Spinal cord (tissue), 9 donors: ENCODE measurements at regions not wholly inside any gene's neighbourhood (a gene's known extent, or its start where the extent isn't known, plus 50 kb on each side); places are given as distances from the start of the nearest gene placed in this dataset.
A peak's percentile ranks its signal among the peaks of the same experiment; 100 is the strongest.

Experiments
- DNase-seq, 6 donors: peaks; one replicate each; pipeline versions ENCODE4 v3.0.0 to v3.0.0-alpha.2; 2013 to 2015; ENCODE audit warnings: low spot score in 6 of 6, low read depth in 4 of 6
- H3K27ac ChIP-seq: one replicate; pipeline ENCODE4 v1.5.1; 2013; ENCODE audit warnings: low read depth, low read length, control low read depth
- H3K27me3 ChIP-seq: one replicate; pipeline ENCODE4 v1.6.1; 2013; ENCODE audit warnings: low read length; ENCODE audit not compliant: control insufficient read depth, insufficient read depth
- H3K36me3 ChIP-seq: one replicate; pipeline ENCODE4 v1.6.1; 2013; ENCODE audit warnings: low read length; ENCODE audit not compliant: control insufficient read depth, insufficient read depth
- H3K4me1 ChIP-seq: one replicate; pipeline ENCODE4 v1.6.1; 2013; ENCODE audit warnings: low read length; ENCODE audit not compliant: control insufficient read depth, insufficient read depth
- H3K4me3 ChIP-seq: one replicate; pipeline ENCODE4 v1.5.1; 2013; ENCODE audit warnings: low read depth, low read length, control low read depth
- H3K9me3 ChIP-seq: one replicate; pipeline ENCODE4 v1.6.1; 2013; ENCODE audit warnings: low read length; ENCODE audit not compliant: control insufficient read depth, insufficient read depth
- WGBS: methylation state at CpG from one replicate; pipeline ENCODE4 v1.1.5; 2013; ENCODE audit warnings: missing lambda C conversion rate; ENCODE audit not compliant: insufficient coverage; 5-methylcytosine and 5-hydroxymethylcytosine counted together
- donor health status: healthy.

GRCh38 chr7:118511146-118511545, 286.6 kb downstream of the ANKRD7 start:
- Histone ChIP-seq H3K27ac (no peak overlapping the region), H3K4me1 (no peaks in the 10 kb centered on the region), H3K9me3 (no peaks in the 10 kb centered on the region), H3K27me3 (no peaks in the 10 kb centered on the region), H3K4me3 (no peak overlapping the region), H3K36me3 (no peaks in the 10 kb centered on the region)
- no peak for DNase-seq
- WGBS: no CpG with 5 or more reads among the region's 2 CpGs

GRCh38 chr7:118517275-118517674, 292.8 kb downstream of the ANKRD7 start:
- DNase-seq: no peak
- Histone ChIP-seq H3K27me3 (no peaks in the 10 kb centered on the region), H3K27ac (no peak overlapping the region), H3K4me1 (no peaks in the 10 kb centered on the region), H3K36me3 (no peaks in the 10 kb centered on the region), H3K4me3 (no peak overlapping the region), H3K9me3 (no peaks in the 10 kb centered on the region)
- WGBS: 80% methylated on average over 1 of the region's 1 CpG

GRCh38 chr7:118525020-118525419, 300.5 kb downstream of the ANKRD7 start:
- no peak for DNase-seq
- H3K36me3 ChIP-seq: no peaks in the 10 kb centered on the region
- no peak overlapping the region for H3K4me3 ChIP-seq
- no peaks in the 10 kb centered on the region for H3K9me3 ChIP-seq
- no peak overlapping the region for H3K27ac ChIP-seq
- no peaks in the 10 kb centered on the region for H3K4me1 ChIP-seq
- H3K27me3 ChIP-seq: no peaks in the 10 kb centered on the region

DNA sequence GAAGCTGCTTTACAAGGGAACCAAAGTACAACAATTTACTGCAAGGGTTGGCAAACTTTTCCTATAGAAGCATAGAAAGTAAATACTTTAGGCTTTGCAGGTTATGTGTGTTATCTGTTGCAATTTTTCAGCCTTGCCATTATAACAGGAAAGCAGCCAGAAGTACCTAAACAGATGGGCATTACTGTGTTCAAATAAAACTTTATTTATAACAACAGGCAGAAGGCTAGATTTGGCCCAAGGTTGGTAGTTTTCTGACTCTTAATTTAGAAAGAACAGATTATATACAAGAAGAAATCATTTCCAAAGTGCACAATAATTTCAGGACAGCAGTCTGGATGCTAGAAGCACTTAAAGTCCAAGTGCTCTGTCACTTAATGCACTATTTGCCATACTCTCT, 307.1 kb downstream of the ANKRD7 start:
- DNase-seq: no peak
- H3K4me3 ChIP-seq: no peak overlapping the region
- H3K27ac ChIP-seq: no peak overlapping the region
- H3K9me3 ChIP-seq: no peaks in the 10 kb centered on the region
- H3K4me1 ChIP-seq: no peaks in the 10 kb centered on the region
- H3K27me3 ChIP-seq: no peaks in the 10 kb centered on the region
- H3K36me3 ChIP-seq: no peaks in the 10 kb centered on the region

GRCh38 chr7:118559207-118559606, 334.7 kb downstream of the ANKRD7 start:
- no peaks in the 10 kb centered on the region for H3K27me3 ChIP-seq
- no peak for DNase-seq
- H3K36me3 ChIP-seq: no peaks in the 10 kb centered on the region
- H3K4me3 ChIP-seq: no peak overlapping the region
- no peaks in the 10 kb centered on the region for H3K9me3 ChIP-seq
- no CpG with 5 or more reads among the region's 1 CpG for WGBS
- no peak overlapping the region for H3K27ac ChIP-seq
- H3K4me1 ChIP-seq: no peaks in the 10 kb centered on the region

DNA sequence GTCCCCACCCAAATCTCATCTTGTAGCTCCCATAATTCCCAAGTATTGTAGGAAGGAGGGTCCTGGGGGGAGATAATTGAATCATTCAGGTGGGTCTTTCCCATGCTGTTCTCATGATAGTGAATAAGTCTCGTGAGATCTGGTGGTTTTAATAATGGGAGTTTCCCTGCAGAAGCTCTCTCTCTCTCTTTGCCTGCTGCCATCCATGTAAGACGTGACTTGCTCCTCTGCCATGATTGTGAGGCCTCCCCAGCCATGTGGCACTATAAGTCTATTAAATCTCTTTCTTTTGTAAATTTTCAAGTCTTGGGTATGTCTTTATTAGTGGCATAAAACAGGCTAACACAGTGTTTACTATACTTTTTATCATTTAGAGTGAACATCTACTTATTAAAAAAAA, 338.8 kb downstream of the ANKRD7 start:
- no peak for DNase-seq
- no peak overlapping the region for H3K4me3 ChIP-seq
- no peaks in the 10 kb centered on the region for H3K9me3 ChIP-seq
- no peaks in the 10 kb centered on the region for H3K36me3 ChIP-seq
- no peak overlapping the region for H3K27ac ChIP-seq
- H3K27me3 ChIP-seq: no peaks in the 10 kb centered on the region
- H3K4me1 ChIP-seq: no peaks in the 10 kb centered on the region
- WGBS: 60% methylated on average over 1 of the region's 2 CpGs

DNA sequence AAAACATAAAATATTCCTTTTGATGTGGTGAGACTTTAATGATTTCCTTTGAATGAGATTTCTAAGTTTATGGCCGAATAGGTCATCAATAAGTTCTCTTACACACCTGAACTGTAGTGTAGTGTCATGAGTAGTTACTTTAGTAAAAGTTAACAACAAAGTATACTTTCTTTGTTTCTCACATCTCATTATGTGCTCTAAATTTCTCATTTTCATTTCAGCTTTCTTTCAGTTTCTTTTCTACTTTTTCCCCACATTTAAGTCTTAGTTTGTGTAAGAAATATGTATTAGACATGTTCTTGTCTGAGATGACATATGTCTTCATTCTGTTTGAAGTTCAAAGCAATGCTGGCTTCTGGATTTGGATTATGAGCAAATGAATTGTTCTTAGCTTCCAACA, 348.1 kb downstream of the ANKRD7 start:
- H3K27ac ChIP-seq: no peak overlapping the region
- WGBS: no CpG with 5 or more reads among the region's 1 CpG
- DNase-seq: no peak
- no peaks in the 10 kb centered on the region for H3K27me3 ChIP-seq
- H3K4me3 ChIP-seq: no peak overlapping the region
- H3K36me3 ChIP-seq: no peaks in the 10 kb centered on the region
- H3K4me1 ChIP-seq: peaks cover 2% of the 10 kb centered on the region
- no peaks in the 10 kb centered on the region for H3K9me3 ChIP-seq

DNA sequence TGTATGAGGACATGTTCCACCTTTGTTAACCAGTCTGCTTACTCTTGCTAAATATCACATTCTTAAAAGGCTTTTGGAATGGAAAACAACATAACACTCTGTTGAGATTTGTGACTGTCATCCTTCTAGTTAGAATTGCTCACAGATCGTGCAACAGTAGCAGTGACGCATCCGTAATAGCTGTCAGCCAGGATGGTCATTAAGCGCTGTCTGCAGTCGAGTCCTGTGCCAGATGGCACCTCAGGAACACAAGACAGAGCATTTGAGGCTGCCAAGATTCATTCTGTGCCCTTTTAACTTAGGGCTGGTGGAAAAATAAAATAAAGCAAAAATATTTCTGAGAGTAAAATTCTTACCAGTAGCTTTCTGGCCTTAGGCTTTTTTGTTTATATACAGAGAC, 348.6 kb downstream of the ANKRD7 start:
- peak; percentile 17 to 93 (median 51) for DNase-seq
- H3K4me3 ChIP-seq: no peak overlapping the region
- no peaks in the 10 kb centered on the region for H3K27me3 ChIP-seq
- WGBS: 15% methylated on average over 5 of the region's 5 CpGs
- H3K4me1 ChIP-seq: peaks cover 2% of the 10 kb centered on the region
- no peaks in the 10 kb centered on the region for H3K9me3 ChIP-seq
- H3K36me3 ChIP-seq: no peaks in the 10 kb centered on the region
- H3K27ac ChIP-seq: no peak overlapping the region

GRCh38 chr7:118575393-118575948, 351.0 kb downstream of the ANKRD7 start:
- H3K9me3 ChIP-seq: no peaks in the 10 kb centered on the region
- no peak overlapping the region for H3K4me3 ChIP-seq
- H3K4me1 ChIP-seq: peaks cover 2% of the 10 kb centered on the region
- 100% methylated on average over 1 of the region's 1 CpG for WGBS
- H3K36me3 ChIP-seq: no peaks in the 10 kb centered on the region
- no peaks in the 10 kb centered on the region for H3K27me3 ChIP-seq
- DNase-seq: no peak
- no peak overlapping the region for H3K27ac ChIP-seq

GRCh38 chr7:118580743-118581382, 356.4 kb downstream of the ANKRD7 start:
- DNase-seq: no peak
- Histone ChIP-seq H3K27ac (no peak overlapping the region), H3K36me3 (no peaks in the 10 kb centered on the region), H3K27me3 (no peaks in the 10 kb centered on the region), H3K4me1 (no peaks in the 10 kb centered on the region), H3K4me3 (no peak overlapping the region), H3K9me3 (no peaks in the 10 kb centered on the region)
- WGBS: 100% methylated on average over 2 of the region's 3 CpGs
